B cell (primary cell): ENCODE measurements at regions not wholly inside any gene's neighbourhood (a gene's known extent, or its start where the extent isn't known, plus 50 kb on each side); places are given as distances from the start of the nearest gene placed in this dataset.

Source experiments
- ATAC-seq: fragments of 200-7000 bp; cut with Tn5 transposase; one replicate; pipeline ENCODE4 v1.10.0; 2021; ENCODE audit warnings: low read depth, mild to moderate bottlenecking, moderate number of reproducible peaks, moderate library complexity
- CTCF ChIA-PET: fragments of 350-600 bp; sonication (Branson Sonifier 250); formaldehyde crosslinking; loops from one replicate; lab custom pipeline; 2021; ENCODE audit warnings: antibody characterized with exemption, inconsistent platforms; lab: Charles Lee
- POLR2A ChIA-PET: fragments of 350-600 bp; sonication (Branson Sonifier 250); formaldehyde crosslinking; loops from one replicate; lab custom pipeline; 2021; ENCODE audit warnings: antibody characterized with exemption; lab: Charles Lee
- DNase-seq: peaks from one replicate; pipeline ENCODE4 v3.0.0; 2013
- H2AFZ ChIP-seq: 2 replicates; pipeline ENCODE4 v1.6.1; 2012; ENCODE audit warnings: mild to moderate bottlenecking, low read depth, low read length; ENCODE audit not compliant: insufficient read depth, poor library complexity, severe bottlenecking
- H3K27ac ChIP-seq, 2 donors: 1 replicate in 1 of 2; 2 replicates in 1 of 2; pipeline ENCODE4 v1.5.1; 2012 to 2013; ENCODE audit warnings: low read length in 2 of 2, mild to moderate bottlenecking in 2 of 2, moderate library complexity in 1 of 2
- H3K27me3 ChIP-seq, 4 experiments: fragments of 200-600 bp in 1 of 4; sonication (generic) in 1 of 4; replicated peaks in 1 of 4; 1 replicate in 2 of 4; 2 replicates in 2 of 4; pipeline versions ENCODE4 v1.6.1 to v1.7.0; 2013 to 2016; ENCODE audit warnings: low read length in 3 of 4, mild to moderate bottlenecking in 2 of 4, mixed read lengths in 1 of 4, moderate library complexity in 1 of 4; ENCODE audit not compliant: insufficient read depth in 4 of 4, control insufficient read depth in 3 of 4; ENCODE audit errors: control extremely low read depth in 1 of 4
- H3K36me3 ChIP-seq, 2 experiments: replicated peaks in 1 of 2; 1 replicate in 1 of 2; 2 replicates in 1 of 2; pipeline versions ENCODE4 v1.6.1 to v1.7.1; 2013; ENCODE audit warnings: low read length in 1 of 2; ENCODE audit not compliant: insufficient read depth in 2 of 2, control insufficient read depth in 1 of 2; ENCODE audit errors: control extremely low read depth in 1 of 2, extremely low read depth in 1 of 2
- H3K4me1 ChIP-seq, 2 donors: fragments of 200-600 bp in 1 of 2; sonication (generic) in 1 of 2; 1 replicate in 1 of 2; 2 replicates in 1 of 2; pipeline versions ENCODE4 v1.5.1 to v1.6.1; 2013 to 2017; ENCODE audit warnings: low read length in 2 of 2; ENCODE audit not compliant: control insufficient read depth in 2 of 2, insufficient read depth in 2 of 2
- H3K4me2 ChIP-seq: replicated peaks from 2 replicates; pipeline ENCODE3; 2012; ENCODE audit warnings: mild to moderate bottlenecking, low read depth, low read length; ENCODE audit not compliant: poor library complexity, severe bottlenecking
- H3K4me3 ChIP-seq, 5 experiments: fragments of 200-600 bp in 1 of 5; sonication (generic) in 1 of 5; 1 replicate in 3 of 5; 2 replicates in 2 of 5; pipeline versions ENCODE4 v1.5.1 to v1.7.0; 2011 to 2016; ENCODE audit warnings: low read length in 4 of 5, mild to moderate bottlenecking in 4 of 5, low read depth in 2 of 5, control low read depth in 1 of 5, moderate library complexity in 1 of 5; ENCODE audit not compliant: insufficient read depth in 1 of 5; ENCODE audit errors: control extremely low read depth in 1 of 5, extremely low read depth in 1 of 5
- H3K79me2 ChIP-seq: fragments of 200-600 bp; sonication (generic); one replicate; pipeline ENCODE4 v1.6.0; 2016; ENCODE audit warnings: low read length; ENCODE audit not compliant: control insufficient read depth, insufficient read depth
- H3K9ac ChIP-seq: fragments of 200-600 bp; sonication (generic); 2 replicates; pipeline ENCODE4 v1.6.1; 2017; ENCODE audit warnings: mild to moderate bottlenecking, low read length, moderate library complexity
- H3K9me3 ChIP-seq, 3 donors: one replicate each; pipeline versions ENCODE4 v1.6.1 to v1.7.1; 2013; ENCODE audit warnings: low read length in 2 of 3; ENCODE audit not compliant: control insufficient read depth in 2 of 3, insufficient read depth in 1 of 3; ENCODE audit errors: control extremely low read depth in 1 of 3
- H4K20me1 ChIP-seq: 2 replicates; pipeline ENCODE4 v1.6.0; 2012; ENCODE audit warnings: mild to moderate bottlenecking, low read length; ENCODE audit not compliant: insufficient read depth, control insufficient read depth, poor library complexity, severe bottlenecking
- H3K27ac Mint-ChIP-seq: one replicate; pipeline ENCODE4 v1.8.0; 2021; ENCODE audit warnings: mixed read lengths
- H3K27me3 Mint-ChIP-seq: one replicate; pipeline ENCODE4 v1.8.0; 2021; ENCODE audit warnings: mixed read lengths
- H3K4me1 Mint-ChIP-seq: one replicate; pipeline ENCODE4 v1.8.0; 2021; ENCODE audit warnings: mixed read lengths
- H3K4me3 Mint-ChIP-seq: one replicate; pipeline ENCODE4 v1.8.0; 2021; ENCODE audit warnings: mixed read lengths
- H3K9me3 Mint-ChIP-seq: one replicate; pipeline ENCODE4 v1.8.0; 2022; ENCODE audit warnings: mixed read lengths; ENCODE audit not compliant: insufficient read depth
- EZH2 ChIP-seq: IDR thresholded peaks from 2 replicates; pipeline ENCODE4 v1.6.1; 2012; ENCODE audit warnings: borderline replicate concordance, low read depth, mild to moderate bottlenecking, moderate library complexity, low read length; ENCODE audit not compliant: insufficient read depth, poor library complexity, severe bottlenecking
- WGBS: methylation state at CpG from one replicate; pipeline ENCODE4 v1.1.5; 2013; ENCODE audit warnings: missing lambda C conversion rate; ENCODE audit not compliant: insufficient coverage; 5-methylcytosine and 5-hydroxymethylcytosine counted together
- intact Hi-C: fragments of 100-400 bp; cut with micrococcal nuclease; formaldehyde crosslinking; loops from one replicate; pipeline ENCODE4 v1.10.0; 2022
- TF ChIP-seq, protein P1 (sequence below): fragments of 200-600 bp; IDR thresholded peaks from one replicate; pipeline ENCODE4 v1.8.0; 2022; ENCODE audit warnings: antibody characterized with exemption, mild to moderate bottlenecking

DNA sequence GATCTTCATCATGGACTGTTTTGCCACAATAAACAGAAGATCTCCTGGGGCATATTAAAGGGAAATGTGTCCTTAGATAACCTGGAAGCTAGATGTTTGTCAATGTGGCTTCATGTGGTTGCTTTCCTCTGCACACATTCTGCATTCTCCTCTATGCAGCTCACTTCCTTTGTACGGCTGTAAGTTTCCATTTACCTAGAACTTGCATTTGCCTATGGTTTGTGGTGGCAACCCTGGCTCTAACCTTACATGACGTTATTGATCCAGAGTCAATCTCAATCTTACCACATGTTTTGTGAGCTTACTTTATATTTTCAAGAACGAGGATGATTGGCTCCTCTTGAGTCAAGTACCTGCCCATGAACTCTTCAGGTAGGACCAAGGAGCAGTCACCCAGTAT, 863.1 kb downstream of the MAFB start:
- Mint-ChIP-seq H3K27ac (no peak overlapping the region), H3K9me3 (no peaks in the 10 kb centered on the region), H3K27me3 (no peaks in the 10 kb centered on the region), H3K4me3 (no peak overlapping the region), H3K4me1 (peaks cover 55% of the 10 kb centered on the region)
- H3K36me3 ChIP-seq: no peaks in the 10 kb centered on the region
- no peaks in the 10 kb centered on the region for H3K9me3 ChIP-seq
- TF ChIP-seq, protein P1, sequence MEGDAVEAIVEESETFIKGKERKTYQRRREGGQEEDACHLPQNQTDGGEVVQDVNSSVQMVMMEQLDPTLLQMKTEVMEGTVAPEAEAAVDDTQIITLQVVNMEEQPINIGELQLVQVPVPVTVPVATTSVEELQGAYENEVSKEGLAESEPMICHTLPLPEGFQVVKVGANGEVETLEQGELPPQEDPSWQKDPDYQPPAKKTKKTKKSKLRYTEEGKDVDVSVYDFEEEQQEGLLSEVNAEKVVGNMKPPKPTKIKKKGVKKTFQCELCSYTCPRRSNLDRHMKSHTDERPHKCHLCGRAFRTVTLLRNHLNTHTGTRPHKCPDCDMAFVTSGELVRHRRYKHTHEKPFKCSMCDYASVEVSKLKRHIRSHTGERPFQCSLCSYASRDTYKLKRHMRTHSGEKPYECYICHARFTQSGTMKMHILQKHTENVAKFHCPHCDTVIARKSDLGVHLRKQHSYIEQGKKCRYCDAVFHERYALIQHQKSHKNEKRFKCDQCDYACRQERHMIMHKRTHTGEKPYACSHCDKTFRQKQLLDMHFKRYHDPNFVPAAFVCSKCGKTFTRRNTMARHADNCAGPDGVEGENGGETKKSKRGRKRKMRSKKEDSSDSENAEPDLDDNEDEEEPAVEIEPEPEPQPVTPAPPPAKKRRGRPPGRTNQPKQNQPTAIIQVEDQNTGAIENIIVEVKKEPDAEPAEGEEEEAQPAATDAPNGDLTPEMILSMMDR: no peak
- no peak for TF ChIP-seq EZH2
- no peak overlapping the region for H2AFZ ChIP-seq
- no peak overlapping the region for H3K27ac ChIP-seq
- H4K20me1 ChIP-seq: no peaks in the 10 kb centered on the region
- 75% methylated on average over 2 of the region's 3 CpGs for WGBS
- DNase-seq (peak; percentile 37), ATAC-seq (peak; percentile 45)
- no peak overlapping the region for H3K4me3 ChIP-seq
- ChIA-PET CTCF (interaction anchor here (0.9 kb wide), 1 partner anchor 558 kb away, joined by 3 read pairs; no protein-coding TSS in a partner anchor), POLR2A (no interaction called here)
- no peak overlapping the region for H3K9ac ChIP-seq
- H3K4me2 ChIP-seq: peak overlapping the region; percentile 5
- intact Hi-C loops: no loop called here
- H3K79me2 ChIP-seq: no peaks in the 10 kb centered on the region
- no peaks in the 10 kb centered on the region for H3K27me3 ChIP-seq
- peaks cover 21 to 44% of the 10 kb centered on the region in 2 donors for H3K4me1 ChIP-seq

DNA sequence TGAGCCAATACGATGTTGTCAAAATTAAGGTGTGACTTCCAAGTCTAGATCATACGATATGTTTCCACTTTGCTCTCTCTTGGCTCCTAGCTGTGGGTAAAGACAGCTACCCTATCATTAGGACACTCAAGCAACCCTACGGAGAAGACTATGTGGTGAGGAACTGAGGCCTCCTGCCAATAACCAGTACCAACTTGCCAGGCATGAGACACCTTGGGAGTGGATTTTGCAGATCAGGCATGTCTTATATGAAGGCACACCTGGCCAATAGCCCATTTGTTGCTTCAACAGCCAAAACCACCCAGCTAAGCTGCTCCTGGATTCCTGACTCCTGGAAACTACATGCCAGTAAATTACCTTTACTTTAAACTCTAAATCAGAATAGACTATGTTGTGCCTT, 863.4 kb downstream of the DHX35 start:
- DNase-seq: no peak
- intact Hi-C loops: no loop called here
- Histone ChIP-seq H2AFZ (no peak overlapping the region), H3K79me2 (no peaks in the 10 kb centered on the region), H3K4me1 (peaks cover 19 to 41% of the 10 kb centered on the region in 2 donors), H3K27me3 (no peaks in the 10 kb centered on the region), H3K9ac (no peak overlapping the region), H3K4me3 (no peak overlapping the region), H3K4me2 (no peak overlapping the region), H3K36me3 (no peaks in the 10 kb centered on the region), H3K9me3 (no peaks in the 10 kb centered on the region), H3K27ac (no peak overlapping the region), H4K20me1 (no peaks in the 10 kb centered on the region)
- CTCF ChIA-PET: interaction anchor here (0.9 kb wide), 1 partner anchor 557 kb away, joined by 3 read pairs; no protein-coding TSS in a partner anchor
- Mint-ChIP-seq H3K27ac (no peak overlapping the region), H3K27me3 (no peaks in the 10 kb centered on the region), H3K4me1 (peaks cover 52% of the 10 kb centered on the region), H3K9me3 (no peaks in the 10 kb centered on the region), H3K4me3 (no peak overlapping the region)
- no peak for ATAC-seq
- POLR2A ChIA-PET: no interaction called here
- no peak for TF ChIP-seq EZH2
- TF ChIP-seq, protein P1: no peak
- WGBS: 80% methylated on average over 1 of the region's 3 CpGs
